Ishikawa (cell line): ENCODE measurements at regions not wholly inside any gene's neighbourhood (a gene's known extent, or its start where the extent isn't known, plus 50 kb on each side); places are given as distances from the start of the nearest gene placed in this dataset.

ENCODE experiments used
- CEBPB ChIP-seq: IDR thresholded peaks from 2 replicates; pipeline ENCODE4 v1.6.1; 2012
- CREB1 ChIP-seq: IDR thresholded peaks from 2 replicates; pipeline ENCODE4 v1.6.1; 2012; ENCODE audit warnings: low read depth
- EGR1 ChIP-seq: IDR thresholded peaks from 2 replicates; pipeline ENCODE4 v1.6.1; 2012
- EP300 ChIP-seq: IDR thresholded peaks from 2 replicates; pipeline ENCODE4 v1.6.1; 2012; ENCODE audit warnings: borderline replicate concordance
- FOXM1 ChIP-seq: IDR thresholded peaks from 2 replicates; pipeline ENCODE4 v1.6.1; 2012; ENCODE audit warnings: low read depth, borderline replicate concordance
- MAX ChIP-seq: IDR thresholded peaks from 2 replicates; pipeline ENCODE4 v1.6.1; 2012
- NFIC ChIP-seq: IDR thresholded peaks from 2 replicates; pipeline ENCODE4 v1.6.1; 2012
- RAD21 ChIP-seq: IDR thresholded peaks from 2 replicates; pipeline ENCODE4 v1.6.1; 2012; ENCODE audit warnings: low read depth
- REST ChIP-seq: IDR thresholded peaks from 2 replicates; pipeline ENCODE4 v1.6.1; 2012; ENCODE audit warnings: low read depth, mild to moderate bottlenecking
- TAF1 ChIP-seq: IDR thresholded peaks from 2 replicates; pipeline ENCODE4 v1.6.1; 2012; ENCODE audit warnings: low read depth, mild to moderate bottlenecking
- TCF12 ChIP-seq: IDR thresholded peaks from 2 replicates; pipeline ENCODE4 v1.6.1; 2012; ENCODE audit warnings: low read depth
- TEAD4 ChIP-seq: IDR thresholded peaks from 2 replicates; pipeline ENCODE4 v1.6.1; 2012
- USF1 ChIP-seq: IDR thresholded peaks from 2 replicates; pipeline ENCODE4 v1.6.1; 2012
- YY1 ChIP-seq: IDR thresholded peaks from 2 replicates; pipeline ENCODE4 v1.6.1; 2012; ENCODE audit warnings: low read depth
- ZBTB7A ChIP-seq: IDR thresholded peaks from 2 replicates; pipeline ENCODE4 v1.6.1; 2012; ENCODE audit warnings: low read depth

DNA sequence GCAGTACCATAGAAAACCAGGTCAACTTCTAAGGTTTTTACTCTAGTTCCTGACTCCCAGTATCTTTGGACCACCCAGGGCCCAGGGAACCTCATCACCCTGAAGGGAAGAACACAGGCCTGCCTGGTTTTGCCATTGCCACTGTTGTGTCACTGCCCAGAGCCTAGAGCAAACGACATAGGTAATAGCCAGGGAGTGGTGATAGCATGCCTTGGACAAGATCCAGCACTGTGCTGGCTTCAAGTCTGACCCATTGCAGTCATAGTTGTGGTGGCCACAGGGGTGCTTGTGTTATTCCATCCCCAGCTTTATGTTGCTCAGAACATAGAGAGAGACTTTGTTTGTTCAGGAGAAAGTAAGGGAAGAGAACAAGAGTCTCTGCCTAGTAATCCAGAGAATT is 2310.2 kb downstream of the LRRC4C start:
- no peak for TF ChIP-seq ZBTB7A
- TF ChIP-seq CREB1 = no peak
- TF ChIP-seq EGR1 = no peak
- no peak for TF ChIP-seq USF1
- TF ChIP-seq TAF1 = no peak
- no peak for TF ChIP-seq NFIC
- TF ChIP-seq REST = no peak
- TF ChIP-seq EP300 = no peak
- TF ChIP-seq RAD21 = no peak
- no peak for TF ChIP-seq FOXM1
- no peak for TF ChIP-seq CEBPB
- no peak for TF ChIP-seq TEAD4

DNA sequence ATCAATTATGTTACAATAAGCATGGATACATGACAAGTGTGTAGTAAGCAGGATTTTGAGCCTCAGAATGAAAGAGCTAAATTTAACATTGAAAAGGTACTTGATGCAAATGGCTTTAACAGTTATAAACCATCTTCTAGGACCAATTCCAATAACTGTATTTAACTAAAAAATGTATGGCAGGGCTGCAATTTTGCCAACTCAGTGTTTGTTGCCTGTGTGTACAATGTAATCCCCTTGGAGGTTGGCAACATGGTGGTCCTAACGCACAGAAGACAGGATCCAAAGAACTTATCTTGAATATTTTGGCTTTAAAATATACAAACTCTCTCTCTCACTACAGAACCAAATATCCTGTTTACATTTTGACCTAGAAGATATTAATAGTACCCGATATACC is 2314.1 kb downstream of the LRRC4C start:
- TF ChIP-seq RAD21 = no peak
- TF ChIP-seq USF1 = no peak
- TF ChIP-seq TEAD4 = no peak
- no peak for TF ChIP-seq TAF1
- no peak for TF ChIP-seq TCF12
- TF ChIP-seq YY1 = no peak
- TF ChIP-seq FOXM1 = no peak
- no peak for TF ChIP-seq MAX
- TF ChIP-seq EGR1 = no peak
- TF ChIP-seq CREB1 = no peak
- TF ChIP-seq CEBPB = no peak
- TF ChIP-seq NFIC = no peak
- TF ChIP-seq EP300 = no peak
- no peak for TF ChIP-seq ZBTB7A
- TF ChIP-seq REST = no peak

DNA sequence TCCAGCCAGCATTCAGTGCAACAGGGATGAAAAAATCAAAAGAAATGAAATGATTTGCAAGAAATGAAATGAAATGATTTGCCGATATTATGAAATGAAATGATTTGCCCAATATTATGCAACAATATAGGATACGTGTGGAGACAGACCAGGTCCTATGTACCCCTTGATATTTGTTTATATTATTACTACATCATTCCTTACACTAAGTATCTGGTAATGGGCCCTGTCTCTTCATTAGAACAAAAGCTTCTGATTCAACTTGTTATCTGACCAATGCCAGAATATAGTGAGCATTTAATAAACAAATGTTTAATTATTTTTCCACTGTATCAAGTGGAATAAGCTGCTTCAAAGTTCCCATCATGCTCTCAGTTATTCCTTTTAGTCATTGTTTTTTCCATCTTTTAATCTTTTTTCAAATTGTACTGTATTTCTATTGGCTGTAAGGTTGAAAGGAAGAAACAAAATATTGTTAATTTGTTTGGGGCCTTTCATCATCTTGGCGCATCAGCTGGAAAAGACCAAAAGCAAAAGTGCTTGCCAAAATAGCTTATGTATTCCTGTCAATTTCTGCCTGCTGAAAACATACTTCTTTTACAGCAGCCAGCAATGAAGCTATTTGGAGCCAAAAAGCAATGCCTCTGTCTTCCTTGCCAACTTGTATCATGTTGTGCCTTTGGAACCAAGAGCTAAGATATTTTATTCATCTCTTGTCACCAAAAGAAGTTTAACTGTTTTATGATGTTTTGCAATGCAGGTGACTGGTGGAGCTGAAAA is 2314.9 kb downstream of the LRRC4C start:
- no peak for TF ChIP-seq EGR1
- TF ChIP-seq REST = no peak
- TF ChIP-seq USF1 = no peak
- TF ChIP-seq ZBTB7A = no peak
- TF ChIP-seq YY1 = no peak
- TF ChIP-seq TEAD4 = no peak
- no peak for TF ChIP-seq RAD21
- no peak for TF ChIP-seq FOXM1
- no peak for TF ChIP-seq NFIC
- TF ChIP-seq MAX = no peak

DNA sequence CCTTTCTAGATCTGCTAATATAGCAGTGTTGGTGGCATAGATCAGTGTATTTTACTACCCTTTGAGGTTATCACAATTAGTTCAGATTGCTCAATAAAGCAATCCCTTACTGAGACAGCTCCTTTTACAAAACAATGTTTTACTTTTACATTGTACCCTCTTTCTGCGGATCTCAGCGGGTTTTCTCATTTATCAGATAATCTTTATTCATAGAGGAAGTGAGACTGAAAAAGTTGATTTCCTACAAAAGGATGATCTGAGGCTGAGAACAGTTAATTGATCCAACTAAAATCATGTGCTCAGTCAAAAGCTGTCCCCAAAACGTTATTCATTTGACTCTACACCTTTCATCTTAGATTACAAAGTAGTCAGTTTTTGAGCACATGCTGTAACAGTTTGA is 2319.9 kb downstream of the LRRC4C start:
- TF ChIP-seq FOXM1 = no peak
- no peak for TF ChIP-seq TAF1
- TF ChIP-seq EGR1 = no peak
- no peak for TF ChIP-seq REST
- no peak for TF ChIP-seq ZBTB7A
- no peak for TF ChIP-seq TCF12
- TF ChIP-seq YY1 = no peak
- TF ChIP-seq CEBPB = no peak
- TF ChIP-seq RAD21 = no peak
- no peak for TF ChIP-seq CREB1
- TF ChIP-seq TEAD4 = no peak
